Ishikawa (cell line): ENCODE measurements at regions not wholly inside any gene's neighbourhood (a gene's known extent, or its start where the extent isn't known, plus 50 kb on each side); places are given as distances from the start of the nearest gene placed in this dataset.

ENCODE experiments used
- CEBPB ChIP-seq: IDR thresholded peaks from 2 replicates; pipeline ENCODE4 v1.6.1; 2012
- CREB1 ChIP-seq: IDR thresholded peaks from 2 replicates; pipeline ENCODE4 v1.6.1; 2012; ENCODE audit warnings: low read depth
- EGR1 ChIP-seq: IDR thresholded peaks from 2 replicates; pipeline ENCODE4 v1.6.1; 2012
- EP300 ChIP-seq: IDR thresholded peaks from 2 replicates; pipeline ENCODE4 v1.6.1; 2012; ENCODE audit warnings: borderline replicate concordance
- FOXM1 ChIP-seq: IDR thresholded peaks from 2 replicates; pipeline ENCODE4 v1.6.1; 2012; ENCODE audit warnings: low read depth, borderline replicate concordance
- MAX ChIP-seq: IDR thresholded peaks from 2 replicates; pipeline ENCODE4 v1.6.1; 2012
- NFIC ChIP-seq: IDR thresholded peaks from 2 replicates; pipeline ENCODE4 v1.6.1; 2012
- RAD21 ChIP-seq: IDR thresholded peaks from 2 replicates; pipeline ENCODE4 v1.6.1; 2012; ENCODE audit warnings: low read depth
- REST ChIP-seq: IDR thresholded peaks from 2 replicates; pipeline ENCODE4 v1.6.1; 2012; ENCODE audit warnings: low read depth, mild to moderate bottlenecking
- TAF1 ChIP-seq: IDR thresholded peaks from 2 replicates; pipeline ENCODE4 v1.6.1; 2012; ENCODE audit warnings: low read depth, mild to moderate bottlenecking
- TCF12 ChIP-seq: IDR thresholded peaks from 2 replicates; pipeline ENCODE4 v1.6.1; 2012; ENCODE audit warnings: low read depth
- TEAD4 ChIP-seq: IDR thresholded peaks from 2 replicates; pipeline ENCODE4 v1.6.1; 2012
- YY1 ChIP-seq: IDR thresholded peaks from 2 replicates; pipeline ENCODE4 v1.6.1; 2012; ENCODE audit warnings: low read depth
- ZBTB7A ChIP-seq: IDR thresholded peaks from 2 replicates; pipeline ENCODE4 v1.6.1; 2012; ENCODE audit warnings: low read depth
- TF ChIP-seq, protein P1 (sequence below): IDR thresholded peaks from 2 replicates; pipeline ENCODE4 v1.6.1; 2012

DNA sequence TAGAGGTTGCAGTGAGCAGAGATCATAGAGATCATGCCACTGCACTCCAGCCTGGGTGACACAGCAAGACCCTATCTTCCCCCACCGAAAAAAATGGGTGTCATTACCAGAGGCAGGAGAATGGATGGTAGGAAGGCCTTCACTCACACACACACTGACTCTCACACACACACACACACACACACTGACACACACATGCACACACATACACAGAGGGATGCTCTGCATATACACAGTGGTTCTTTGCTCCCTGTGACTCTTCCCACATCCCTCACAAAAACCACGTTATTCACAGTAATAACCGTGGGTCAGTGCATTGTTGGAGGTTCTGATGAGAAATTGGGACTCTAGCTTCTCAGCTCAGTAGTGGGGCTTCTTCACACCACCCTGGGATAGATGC is 300.2 kb upstream of the N4BP1 start:
- no peak for TF ChIP-seq TCF12
- TF ChIP-seq, protein P1, sequence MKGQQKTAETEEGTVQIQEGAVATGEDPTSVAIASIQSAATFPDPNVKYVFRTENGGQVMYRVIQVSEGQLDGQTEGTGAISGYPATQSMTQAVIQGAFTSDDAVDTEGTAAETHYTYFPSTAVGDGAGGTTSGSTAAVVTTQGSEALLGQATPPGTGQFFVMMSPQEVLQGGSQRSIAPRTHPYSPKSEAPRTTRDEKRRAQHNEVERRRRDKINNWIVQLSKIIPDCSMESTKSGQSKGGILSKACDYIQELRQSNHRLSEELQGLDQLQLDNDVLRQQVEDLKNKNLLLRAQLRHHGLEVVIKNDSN = no peak
- no peak for TF ChIP-seq TAF1
- TF ChIP-seq ZBTB7A = no peak
- no peak for TF ChIP-seq REST
- TF ChIP-seq CEBPB = no peak
- TF ChIP-seq YY1 = no peak
- no peak for TF ChIP-seq RAD21
- TF ChIP-seq EGR1 = no peak
- no peak for TF ChIP-seq TEAD4
- no peak for TF ChIP-seq FOXM1
- no peak for TF ChIP-seq CREB1
- TF ChIP-seq MAX = no peak
- TF ChIP-seq EP300 = no peak
- TF ChIP-seq NFIC = no peak

GRCh38 chr16:48909231-48909630 is 299.3 kb upstream of the N4BP1 start:
- TF ChIP-seq, protein P1 = no peak
- TF ChIP-seq TEAD4 (no peak), RAD21 (no peak), NFIC (no peak), CEBPB (no peak), MAX (no peak), YY1 (no peak), FOXM1 (no peak), REST (no peak), EGR1 (no peak), CREB1 (no peak), TCF12 (no peak), EP300 (no peak), TAF1 (no peak), ZBTB7A (no peak)

DNA sequence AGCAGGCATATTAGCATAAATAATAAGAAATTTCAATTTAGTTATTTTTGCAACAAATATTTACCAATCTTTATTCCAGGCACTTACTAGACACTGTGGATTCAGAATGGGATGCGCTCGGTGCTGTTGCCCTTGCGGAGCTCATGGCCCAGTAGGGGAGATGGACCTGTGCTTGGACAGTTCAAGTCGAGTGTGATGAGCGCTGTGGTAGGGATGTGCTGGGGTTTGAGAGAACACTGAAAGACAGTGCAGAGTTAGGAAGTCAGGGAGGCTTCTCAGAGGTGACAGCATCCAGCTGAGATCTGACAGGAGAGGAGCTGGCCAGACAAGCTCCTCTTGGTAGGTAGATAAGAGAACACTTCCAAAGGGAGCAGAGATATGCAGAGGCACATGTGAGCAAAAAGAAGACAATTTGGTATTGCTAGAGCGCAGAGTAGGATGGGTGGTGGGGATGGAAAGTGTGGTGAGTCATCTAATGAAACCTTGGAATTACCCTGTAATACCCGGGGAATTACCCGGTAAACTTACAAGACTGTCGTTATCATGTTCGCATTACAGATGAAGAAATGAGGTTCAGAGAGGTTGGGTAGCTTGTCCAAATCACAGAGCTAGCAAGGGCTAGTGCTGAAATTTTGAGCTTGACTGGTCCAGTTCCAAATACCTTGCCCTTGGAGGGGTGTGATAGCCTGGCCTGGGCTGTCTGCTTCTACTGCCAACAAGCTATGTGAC is 298.1 kb upstream of the N4BP1 start:
- TF ChIP-seq TCF12 (no peak), CEBPB (no peak), NFIC (no peak), REST (no peak)
- TF ChIP-seq, protein P1 = no peak

DNA sequence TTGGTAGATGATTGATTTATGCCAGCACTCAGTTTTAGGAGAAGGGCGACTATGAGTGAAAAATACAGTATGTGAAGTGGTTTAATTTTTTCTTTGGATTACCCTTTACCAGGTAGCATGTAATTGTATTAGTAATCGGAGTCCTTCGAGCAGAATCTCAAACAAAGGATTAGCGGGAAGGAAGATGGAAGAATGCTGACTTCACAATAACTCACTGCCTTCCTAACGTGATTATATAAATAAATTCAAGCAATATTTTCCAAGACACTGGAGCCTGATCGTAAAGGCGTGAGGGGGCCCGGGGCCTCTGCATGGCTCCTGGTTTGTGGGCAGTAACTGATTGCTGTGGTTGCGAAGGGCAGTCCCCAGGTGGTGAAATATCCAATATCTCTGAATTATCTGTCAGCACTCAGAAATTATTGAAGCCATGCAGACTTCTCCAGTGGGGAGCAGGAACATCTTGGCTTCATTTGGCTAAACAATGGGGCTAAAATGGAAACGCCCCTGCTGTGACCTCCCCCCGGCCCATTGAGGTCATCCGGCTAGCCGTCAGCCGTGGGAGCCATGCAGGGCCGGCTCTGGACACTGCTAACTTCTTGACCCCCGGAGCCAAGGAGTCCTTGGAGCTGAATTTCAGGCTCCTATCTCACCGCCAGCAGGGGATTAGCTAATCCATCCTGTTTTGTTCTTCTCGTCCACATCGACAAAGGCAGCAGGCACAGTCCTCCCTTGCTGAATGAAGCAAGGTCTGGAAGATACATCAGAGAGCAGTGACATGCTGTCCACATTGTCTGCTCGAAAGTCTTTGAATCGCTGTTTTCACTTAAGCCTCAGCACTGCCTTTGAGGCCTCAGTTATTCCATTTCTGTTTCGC is 295.9 kb upstream of the N4BP1 start:
- TF ChIP-seq FOXM1 (no peak), REST (no peak), TCF12 (no peak), TAF1 (no peak), CEBPB (no peak), EGR1 (no peak), MAX (no peak), YY1 (no peak)
- TF ChIP-seq, protein P1 = no peak
